GM12872 (cell line): ENCODE measurements at regions not wholly inside any gene's neighbourhood (a gene's known extent, or its start where the extent isn't known, plus 50 kb on each side); places are given as distances from the start of the nearest gene placed in this dataset.

Experiments
- CTCF ChIP-seq: IDR thresholded peaks from 3 replicates; pipeline ENCODE4 v1.5.1; 2011; ENCODE audit warnings: low read depth, mild to moderate bottlenecking, low read length, moderate library complexity; ENCODE audit not compliant: insufficient read depth

- no peak for TF ChIP-seq CTCF
Observed at GRCh38 chr11:116179401-116179800, 593.4 kb downstream of the BUD13 start.

- no peak for TF ChIP-seq CTCF
Observed at GRCh38 chr11:116177521-116178210, 595.1 kb downstream of the BUD13 start.

GRCh38 chr11:116176484-116177005 lies 596.2 kb downstream of the BUD13 start:
- TF ChIP-seq CTCF: no peak

GRCh38 chr11:116175707-116176106 lies 597.1 kb downstream of the BUD13 start:
- TF ChIP-seq CTCF: no peak

GRCh38 chr11:116173941-116174911 lies 598.6 kb downstream of the BUD13 start:
- TF ChIP-seq CTCF: no peak

- no peak for TF ChIP-seq CTCF
Observed at GRCh38 chr11:116173506-116173905, 599.3 kb downstream of the BUD13 start.

GRCh38 chr11:116172851-116173250 lies 599.9 kb downstream of the BUD13 start:
- no peak for TF ChIP-seq CTCF
